Endothelial cell of umbilical vein (primary cell): ENCODE measurements at regions not wholly inside any gene's neighbourhood (a gene's known extent, or its start where the extent isn't known, plus 50 kb on each side); places are given as distances from the start of the nearest gene placed in this dataset.

Experiments
- BruUV-seq: library from RNA; stranded (reverse); fragments of 400-500 nt; replicated peaks from 2 replicates; lab custom pipeline; 2021; lab: Mats Ljungman, UMichigan
- CTCF ChIA-PET: fragments of 300-600, 350-600 bp; sonication (Branson Sonifier 250); formaldehyde crosslinking; loops from one replicate; lab custom pipeline; 2021; ENCODE audit warnings: antibody characterized with exemption, inconsistent platforms; lab: Charles Lee
- POLR2A ChIA-PET: fragments of 300-600, 350-600 bp; sonication (Branson Sonifier 250); formaldehyde crosslinking; loops from one replicate; lab custom pipeline; 2021; ENCODE audit warnings: antibody characterized with exemption, inconsistent platforms; lab: Charles Lee
- DNase-seq: peaks from one replicate; pipeline ENCODE4 v3.0.0-alpha.2; 2011; ENCODE audit warnings: low read depth, low spot score
- FAIRE-seq: peaks from 2 replicates; lab custom pipeline; 2011; peaks lifted over from hg19 to GRCh38; lab: Jason Lieb, UNC
- H2AFZ ChIP-seq: 2 replicates; pipeline ENCODE4 v1.6.0; 2012; ENCODE audit warnings: low read depth, low read length, control low read depth, inconsistent platforms
- H3K27ac ChIP-seq: 2 replicates; pipeline ENCODE4 v1.5.1; 2011; ENCODE audit warnings: low read depth, mild to moderate bottlenecking, control low read depth, low read length, moderate library complexity; ENCODE audit not compliant: insufficient read depth
- H3K27me3 ChIP-seq, 2 experiments: 2 replicates each; pipeline versions ENCODE4 v1.6.0 to v1.6.1; 2011; ENCODE audit warnings: low read length in 2 of 2, mixed read lengths in 1 of 2; ENCODE audit not compliant: control insufficient read depth in 2 of 2, insufficient read depth in 2 of 2
- H3K36me3 ChIP-seq, 2 experiments: 2 replicates in 1 of 2; 3 replicates in 1 of 2; pipeline ENCODE4 v1.5.1; 2011; ENCODE audit warnings: low read length in 2 of 2, mild to moderate bottlenecking in 1 of 2, moderate library complexity in 1 of 2; ENCODE audit not compliant: control insufficient read depth in 2 of 2, insufficient read depth in 2 of 2; ENCODE audit errors: extremely low read depth in 1 of 2
- H3K4me1 ChIP-seq: 3 replicates; pipeline ENCODE4 v1.5.1; 2011; ENCODE audit warnings: mild to moderate bottlenecking, low read length; ENCODE audit not compliant: control insufficient read depth, insufficient read depth; ENCODE audit errors: extremely low read depth
- H3K4me2 ChIP-seq: 2 replicates; pipeline ENCODE4 v1.6.1; 2011; ENCODE audit warnings: low read length, control low read depth, mixed read lengths; ENCODE audit not compliant: insufficient read depth
- H3K4me3 ChIP-seq, 3 experiments: fragments of 200-600 bp in 1 of 3; sonication (generic), shearing (Covaris generic) in 1 of 3; replicated peaks in 1 of 3; 2 replicates each; pipeline ENCODE4 v1.5.1; 2011 to 2016; ENCODE audit warnings: control low read depth in 3 of 3, low read length in 3 of 3, mild to moderate bottlenecking in 2 of 3, inconsistent platforms in 1 of 3, low read depth in 1 of 3, moderate library complexity in 1 of 3; ENCODE audit not compliant: insufficient read depth in 1 of 3
- H3K79me2 ChIP-seq: 2 replicates; pipeline ENCODE4 v1.6.0; 2012; ENCODE audit warnings: low read length, inconsistent platforms; ENCODE audit not compliant: control insufficient read depth, insufficient read depth
- H3K9ac ChIP-seq: replicated peaks from 2 replicates; pipeline ENCODE3; 2011; ENCODE audit warnings: low read length, control low read depth; ENCODE audit not compliant: insufficient read depth; ENCODE audit errors: extremely low read depth
- H3K9me1 ChIP-seq: replicated peaks from 3 replicates; pipeline ENCODE4 v1.6.0; 2011; ENCODE audit warnings: mild to moderate bottlenecking, low read length; ENCODE audit not compliant: control insufficient read depth, insufficient read depth; ENCODE audit errors: extremely low read depth
- H3K9me3 ChIP-seq: replicated peaks from 2 replicates; pipeline ENCODE4 v1.5.1; 2012; ENCODE audit warnings: low read length, inconsistent platforms; ENCODE audit not compliant: control insufficient read depth, insufficient read depth
- H4K20me1 ChIP-seq: replicated peaks from 2 replicates; pipeline ENCODE3; 2011; ENCODE audit warnings: mild to moderate bottlenecking, low read length; ENCODE audit not compliant: control insufficient read depth, insufficient read depth; ENCODE audit errors: extremely low read depth
- CTCF ChIP-seq, 2 donors: IDR thresholded peaks; 1 replicate in 1 of 2; 2 replicates in 1 of 2; pipeline ENCODE4 v1.5.1; 2011; ENCODE audit warnings: low read length in 2 of 2, mild to moderate bottlenecking in 2 of 2, moderate library complexity in 2 of 2, control low read depth in 1 of 2, inconsistent platforms in 1 of 2, low read depth in 1 of 2; ENCODE audit not compliant: insufficient read depth in 1 of 2; ENCODE audit errors: extremely low read depth in 1 of 2
- EZH2 ChIP-seq: IDR thresholded peaks from 2 replicates; pipeline ENCODE4 v1.6.1; 2012; ENCODE audit warnings: borderline replicate concordance, low read depth, mild to moderate bottlenecking, moderate library complexity, low read length, inconsistent platforms; ENCODE audit not compliant: severe bottlenecking
- FOS ChIP-seq: IDR thresholded peaks from 2 replicates; pipeline ENCODE4 v1.6.1; 2011; ENCODE audit warnings: mild to moderate bottlenecking, low read length, moderate library complexity, borderline replicate concordance; ENCODE audit not compliant: insufficient read depth
- GATA2 ChIP-seq: IDR thresholded peaks from 2 replicates; pipeline ENCODE4 v1.7.0; 2011; ENCODE audit warnings: low read depth, mild to moderate bottlenecking, moderate library complexity, mixed read lengths, low read length; ENCODE audit not compliant: insufficient read length, insufficient read depth
- JUN ChIP-seq: IDR thresholded peaks from 2 replicates; pipeline ENCODE4 v1.6.1; 2011; ENCODE audit warnings: borderline replicate concordance, low read depth; ENCODE audit not compliant: insufficient read length, insufficient read depth
- MAX ChIP-seq: IDR thresholded peaks from 2 replicates; pipeline ENCODE4 v1.6.1; 2011; ENCODE audit not compliant: insufficient read depth, insufficient read length
- MYC ChIP-seq: IDR thresholded peaks from one replicate; pipeline ENCODE4 v1.6.1; 2011; ENCODE audit warnings: mild to moderate bottlenecking, low read depth, low read length
- dilution Hi-C: fragments of 300-500 bp; cut with MboI; formaldehyde crosslinking; loops from one replicate; pipeline ENCODE4 v1.15.0; 2019; ENCODE audit warnings: low sequenced_read_pairs; ENCODE audit not compliant: extremely low pct_ligation_motif_present
- intact Hi-C: fragments of 100-400 bp; cut with micrococcal nuclease; formaldehyde crosslinking; loops from one replicate; pipeline ENCODE4 v1.10.0; 2022

GRCh38 chr11:27857014-27857413 lies 156.8 kb upstream of the BDNF start:
- H3K4me3 ChIP-seq: no peak overlapping the region
- no peak for DNase-seq
- H3K9me3 ChIP-seq: no peaks in the 10 kb centered on the region
- ChIA-PET POLR2A (no interaction called here), CTCF (interaction anchor here (0.8 to 1.4 kb wide), 7 partner anchors 8 to 1486 kb away, joined by 3 to 4 read pairs (median 3); no protein-coding TSS in a partner anchor)
- dilution Hi-C loops (no loop called here), intact Hi-C loops (no loop called here)
- H3K4me2 ChIP-seq: no peak overlapping the region
- H3K79me2 ChIP-seq: no peaks in the 10 kb centered on the region
- no peak overlapping the region for H3K9ac ChIP-seq
- no peaks in the 10 kb centered on the region for H3K9me1 ChIP-seq
- H3K27me3 ChIP-seq: no peaks in the 10 kb centered on the region
- H4K20me1 ChIP-seq: no peaks in the 10 kb centered on the region
- H3K27ac ChIP-seq: no peak overlapping the region
- no TSS peak for BruUV-seq
- no peak for FAIRE-seq
- no peak overlapping the region for H2AFZ ChIP-seq
- no peaks in the 10 kb centered on the region for H3K36me3 ChIP-seq
- no peaks in the 10 kb centered on the region for H3K4me1 ChIP-seq
- TF ChIP-seq GATA2 (no peak), JUN (no peak), MYC (no peak), MAX (no peak), FOS (no peak), CTCF (IDR thresholded peaks at IDR 0.05; ENCODE audit: extremely low read depth in 1 of 2, insufficient read depth in 1 of 2, low read depth in 1 of 2, low read length in 2 of 2) (no peak), EZH2 (no peak)
